GM18868 (cell line): ENCODE measurements at regions not wholly inside any gene's neighbourhood (a gene's known extent, or its start where the extent isn't known, plus 50 kb on each side); places are given as distances from the start of the nearest gene placed in this dataset.
"Not testable (repeated sequence)": the region's sequence is repeated elsewhere in the genome, so short reads cannot be mapped to it uniquely, and the experiment has no call there.

Experiments used
- ATAC-seq: cut with Tn5 transposase; IDR thresholded peaks from one replicate; pipeline ENCODE4 v1.9.1; 2021; ENCODE audit warnings: mild to moderate bottlenecking, moderate library complexity; ENCODE audit not compliant: unreplicated experiment

DNA sequence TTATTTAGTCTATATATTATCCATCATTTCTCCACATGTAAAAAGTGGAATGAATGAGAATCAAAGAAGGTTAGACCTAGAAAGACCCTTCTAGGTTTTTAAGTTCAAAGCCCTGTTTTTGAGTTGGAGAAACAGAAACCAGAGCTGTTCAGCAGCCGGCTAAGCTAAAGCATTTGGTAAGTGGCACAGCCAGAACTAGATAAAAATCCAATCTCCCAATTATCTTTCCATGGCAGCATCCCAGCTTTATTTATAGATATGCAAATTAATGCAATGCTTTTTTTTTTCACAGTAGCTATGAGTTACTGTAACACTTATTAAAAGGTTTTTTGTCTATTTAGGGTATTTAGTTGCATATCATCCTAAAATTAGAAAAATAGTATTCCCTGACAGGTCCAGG lies 85.1 kb downstream of the NIBAN1 start:
- no peak for ATAC-seq

DNA sequence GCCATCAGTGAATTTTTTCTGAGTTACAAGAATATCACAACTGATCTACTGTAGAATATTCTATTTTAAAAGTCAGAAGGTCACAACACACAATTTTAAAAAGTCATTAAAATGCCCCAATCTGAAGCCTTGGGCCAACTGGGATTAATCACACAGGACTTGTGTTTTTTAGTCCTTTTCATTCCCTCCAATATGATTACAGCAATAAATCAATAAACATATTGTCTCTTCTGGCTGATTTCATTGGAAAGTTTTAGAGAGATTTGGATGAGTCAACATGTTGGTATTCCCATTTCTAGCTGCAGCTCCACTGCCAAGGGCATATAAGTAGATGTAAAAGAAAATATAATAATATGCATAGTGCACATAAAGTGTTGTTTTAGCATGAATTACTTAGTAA lies 85.8 kb downstream of the NIBAN1 start:
- ATAC-seq, result no peak

DNA sequence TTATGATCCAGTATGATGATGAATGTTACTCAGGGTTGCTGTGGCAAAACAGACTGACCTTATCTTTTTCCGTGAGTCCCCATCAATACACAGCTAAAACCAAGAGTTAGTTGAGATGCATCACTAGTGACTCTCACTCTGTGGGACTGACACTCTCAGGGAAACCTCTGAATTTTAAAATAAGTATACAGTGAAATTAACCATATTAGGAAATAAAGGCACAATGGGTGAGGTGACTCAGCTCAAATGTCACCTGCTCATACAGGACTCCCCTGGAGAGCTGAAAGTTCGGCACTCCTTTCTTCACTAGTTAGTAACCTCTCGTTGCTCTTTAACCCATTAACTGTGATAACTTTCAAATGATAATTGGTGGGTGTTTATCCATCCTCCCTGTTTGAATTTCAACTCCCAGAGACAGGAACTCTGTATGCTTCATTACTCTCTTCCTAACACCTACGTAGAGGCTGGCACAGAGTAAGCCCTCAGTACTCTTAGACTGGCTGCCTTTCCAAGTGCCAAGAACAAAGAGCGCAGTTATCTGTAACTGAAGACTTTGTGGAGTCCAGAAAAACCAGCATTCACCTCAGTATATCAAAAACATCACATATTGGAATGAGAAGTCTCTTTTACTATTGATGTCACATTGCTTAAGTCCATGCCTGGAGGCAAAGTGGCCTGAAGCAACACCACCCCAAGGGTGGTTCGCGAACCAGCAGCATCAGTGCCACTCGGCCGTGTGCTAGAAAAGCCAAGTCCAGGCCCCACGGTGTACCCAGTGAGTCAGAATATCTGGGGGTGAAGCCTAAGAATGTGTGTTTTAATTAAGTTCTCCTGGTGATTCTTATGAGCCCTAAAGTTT lies 91.1 kb downstream of the NIBAN1 start:
- no peak for ATAC-seq

DNA sequence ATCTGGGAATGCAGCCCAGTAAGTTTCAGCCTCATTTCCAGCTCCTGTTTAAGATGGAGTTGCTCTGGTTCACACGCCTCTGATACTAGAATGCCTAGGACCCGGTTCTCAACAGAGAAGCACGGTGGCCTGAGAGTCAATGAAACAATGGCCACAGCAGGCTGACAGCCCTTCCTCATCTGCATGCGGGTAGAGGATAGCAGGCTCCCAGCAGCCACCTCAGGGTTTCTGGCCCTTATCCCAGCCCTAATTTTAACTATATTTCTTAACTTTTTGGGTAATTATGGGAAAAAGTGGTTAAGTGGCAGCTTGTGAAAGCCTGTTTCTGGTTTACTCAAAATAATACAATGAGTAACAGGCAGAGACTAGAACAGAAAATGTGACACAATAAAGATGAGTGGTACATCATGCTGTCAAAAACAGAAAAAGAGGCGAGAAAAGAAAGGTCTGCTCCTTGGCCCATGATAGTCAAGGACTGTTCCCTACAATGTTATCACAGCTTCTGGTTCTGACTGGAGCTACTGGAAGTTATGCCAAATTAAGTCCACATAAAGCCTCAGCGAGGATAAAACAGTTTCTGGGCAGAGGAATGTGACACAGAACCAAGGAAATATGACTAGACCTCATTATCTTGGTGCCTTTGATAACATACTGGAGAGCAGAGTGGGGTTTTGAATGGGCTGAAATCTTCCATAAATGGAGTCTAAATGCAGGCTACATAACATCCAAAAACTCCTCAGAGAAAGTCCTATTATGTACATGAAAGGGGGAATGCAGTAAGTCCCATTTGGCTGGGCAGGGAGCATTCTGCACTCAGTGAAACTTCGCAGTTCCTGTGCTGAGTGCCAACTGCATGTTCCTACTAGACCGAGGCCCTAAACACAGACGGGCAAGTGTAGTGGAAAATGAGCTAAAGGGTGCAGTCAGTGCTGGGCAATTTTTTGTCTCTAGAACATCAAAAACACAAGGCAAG lies 92.1 kb downstream of the NIBAN1 start:
- ATAC-seq, result peak; percentile 72

DNA sequence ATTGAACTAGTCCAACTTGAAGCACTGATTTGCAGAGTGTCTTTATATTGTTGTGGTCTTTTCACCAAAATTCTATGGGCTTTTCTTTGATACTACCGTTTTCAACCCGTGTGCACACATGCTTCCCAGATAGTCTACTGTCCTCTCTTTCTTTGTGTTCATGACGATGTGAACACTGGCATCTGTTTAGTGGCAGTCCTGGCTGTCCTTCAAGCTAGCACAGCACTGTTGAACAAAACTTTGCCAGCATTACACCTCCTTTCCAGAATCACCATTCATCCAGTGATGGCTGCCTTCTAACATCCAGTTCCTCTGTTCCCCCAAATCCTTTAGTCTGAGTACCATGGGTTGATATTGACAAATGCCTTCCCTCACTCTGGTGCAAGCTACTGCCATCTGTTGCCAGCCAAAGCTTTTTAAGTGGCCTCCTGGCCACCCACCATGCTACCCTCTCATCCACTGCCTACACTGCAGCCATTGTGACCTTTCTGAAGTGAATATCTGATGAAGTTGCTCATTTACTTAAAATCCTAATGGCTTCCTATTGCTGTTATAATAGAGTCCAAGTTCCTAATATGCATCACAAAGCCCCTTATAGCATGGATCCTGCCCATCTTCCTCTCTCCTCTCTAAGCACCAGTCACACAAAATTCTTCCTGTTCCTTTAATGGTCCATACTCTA lies 94.3 kb downstream of the NIBAN1 start:
- ATAC-seq, result no peak

DNA sequence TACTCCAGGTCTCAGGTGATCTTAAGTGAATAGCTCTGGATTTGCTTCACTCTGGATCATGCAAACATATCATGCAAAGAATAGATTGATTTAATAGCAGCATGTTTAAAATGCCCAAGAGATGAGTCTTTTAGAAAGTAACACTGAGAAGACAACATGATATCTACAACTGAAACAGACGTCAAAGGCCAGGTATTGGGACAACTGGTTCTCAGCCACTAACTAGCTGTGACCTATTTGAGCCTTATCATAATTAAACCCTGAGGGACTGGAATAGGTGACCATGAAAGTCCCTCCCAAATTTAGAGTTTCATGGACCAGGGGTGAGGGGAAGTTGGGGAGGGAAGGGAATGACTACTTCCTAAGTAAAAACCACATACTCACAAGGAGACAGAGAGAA lies 95.7 kb downstream of the NIBAN1 start:
- ATAC-seq, result no peak

DNA sequence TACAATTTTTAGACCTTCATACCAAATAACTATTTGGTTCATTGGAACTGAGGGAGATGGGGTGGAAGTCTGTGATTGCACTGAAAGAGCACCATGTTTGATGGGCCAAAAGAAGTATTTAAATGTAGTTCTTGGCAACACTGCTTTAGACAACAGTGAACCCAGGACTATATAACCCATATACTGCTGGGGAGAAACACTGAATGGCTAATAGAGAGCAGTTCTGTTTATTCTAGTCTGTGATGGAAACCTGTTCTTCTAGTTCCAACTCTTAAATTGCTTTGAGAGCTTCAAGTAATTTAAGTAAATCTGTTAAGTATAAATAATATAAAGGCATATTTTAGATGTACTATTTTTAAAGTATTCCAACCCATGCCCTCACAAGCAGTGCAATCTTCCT lies 96.3 kb downstream of the NIBAN1 start:
- no peak for ATAC-seq

DNA sequence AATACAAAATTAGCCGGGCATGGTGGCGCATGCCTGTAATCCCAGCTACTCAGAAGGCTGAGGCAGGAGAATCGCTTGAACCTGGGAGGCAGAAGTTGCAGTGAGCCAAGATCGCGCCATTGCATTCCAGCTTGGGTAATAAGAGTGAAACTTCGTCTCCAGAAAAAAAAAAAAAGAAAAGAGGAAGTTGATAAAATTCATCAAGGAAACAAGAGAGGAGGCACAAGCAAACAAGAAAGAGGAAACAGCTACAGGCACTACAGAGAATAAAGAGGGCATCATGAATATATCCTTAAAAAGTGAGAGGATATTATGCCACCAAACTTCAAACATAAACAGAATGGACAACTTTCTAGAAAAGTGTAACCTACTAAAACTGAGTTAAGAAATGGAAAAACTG lies 98.3 kb downstream of the NIBAN1 start:
- not testable (repeated sequence) for ATAC-seq

DNA sequence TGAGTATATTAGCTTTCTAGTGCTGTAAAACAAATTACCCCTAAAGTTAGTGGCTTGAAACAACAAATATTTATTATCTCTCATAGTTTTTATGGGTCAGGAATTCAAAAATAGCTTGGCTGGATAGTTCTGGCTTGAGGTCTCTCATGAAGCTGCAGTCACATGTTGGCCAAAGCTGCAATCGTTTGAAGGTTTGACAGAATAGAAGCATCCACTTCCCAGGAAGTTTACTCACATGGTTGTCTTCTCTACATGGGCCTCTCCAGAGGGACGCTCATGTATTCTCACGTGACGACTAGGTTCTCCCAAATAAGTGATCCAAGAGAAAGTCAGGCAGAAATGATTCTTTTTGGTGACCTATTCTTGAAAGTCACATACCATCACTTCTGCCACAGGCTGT lies 99.1 kb downstream of the NIBAN1 start:
- no peak for ATAC-seq

DNA sequence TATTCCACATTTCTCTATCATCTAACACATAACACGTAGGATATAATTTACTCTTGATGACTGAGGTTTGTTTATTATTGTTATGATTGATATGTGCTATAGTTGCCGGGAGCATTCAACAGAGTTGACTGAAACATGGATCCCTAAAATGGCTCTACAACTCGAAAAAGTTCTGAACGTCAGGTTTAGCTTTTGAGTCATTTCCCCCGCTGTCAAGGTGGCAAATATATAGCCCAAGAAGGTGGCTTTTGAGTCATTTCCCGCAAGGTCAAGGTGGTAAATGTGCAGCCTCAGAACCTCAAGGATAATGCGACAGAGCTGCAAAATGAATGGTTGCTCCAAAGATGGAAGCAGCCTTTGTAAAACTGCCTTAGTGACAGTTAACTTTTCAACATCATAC lies 104.0 kb downstream of the NIBAN1 start:
- ATAC-seq, result peak; percentile 23

DNA sequence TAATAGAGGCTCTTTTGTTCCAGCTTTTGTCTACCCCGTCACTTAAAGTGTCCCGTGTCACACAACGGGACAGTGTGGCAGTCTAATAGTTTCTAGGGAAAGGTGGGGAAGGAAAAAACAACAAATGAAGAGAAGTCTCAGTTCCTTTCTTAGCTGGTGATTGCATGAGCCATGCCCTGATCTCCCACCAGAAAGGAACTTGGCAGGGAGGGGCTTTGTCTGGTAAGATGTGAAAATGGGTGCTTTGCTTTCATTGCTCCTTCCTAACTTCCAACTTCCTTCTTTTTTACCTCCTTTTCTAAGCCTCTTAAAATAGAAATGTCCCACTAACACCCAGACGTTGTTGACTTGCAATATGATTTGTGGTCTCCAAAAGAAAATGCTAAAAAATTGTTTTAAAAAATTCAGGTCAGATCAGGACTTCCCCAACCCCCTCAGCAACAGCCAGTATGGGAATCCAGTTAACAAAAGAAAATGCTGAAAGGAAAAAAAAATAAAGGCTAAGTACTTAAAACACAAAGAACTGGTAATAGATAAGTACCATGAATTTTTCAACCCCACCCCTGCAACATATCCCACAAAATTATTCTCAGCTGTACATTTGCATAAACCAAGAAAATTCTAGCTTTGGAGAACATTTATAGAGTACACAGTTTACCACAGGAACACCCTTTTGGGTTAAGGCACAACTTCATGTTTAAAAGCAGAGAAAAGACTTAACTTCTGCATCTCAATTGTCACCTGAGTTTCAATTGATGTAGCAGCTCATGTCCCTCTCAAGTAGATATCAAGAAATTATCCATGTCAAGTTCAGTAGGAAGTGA lies 106.2 kb downstream of the NIBAN1 start:
- no peak for ATAC-seq

DNA sequence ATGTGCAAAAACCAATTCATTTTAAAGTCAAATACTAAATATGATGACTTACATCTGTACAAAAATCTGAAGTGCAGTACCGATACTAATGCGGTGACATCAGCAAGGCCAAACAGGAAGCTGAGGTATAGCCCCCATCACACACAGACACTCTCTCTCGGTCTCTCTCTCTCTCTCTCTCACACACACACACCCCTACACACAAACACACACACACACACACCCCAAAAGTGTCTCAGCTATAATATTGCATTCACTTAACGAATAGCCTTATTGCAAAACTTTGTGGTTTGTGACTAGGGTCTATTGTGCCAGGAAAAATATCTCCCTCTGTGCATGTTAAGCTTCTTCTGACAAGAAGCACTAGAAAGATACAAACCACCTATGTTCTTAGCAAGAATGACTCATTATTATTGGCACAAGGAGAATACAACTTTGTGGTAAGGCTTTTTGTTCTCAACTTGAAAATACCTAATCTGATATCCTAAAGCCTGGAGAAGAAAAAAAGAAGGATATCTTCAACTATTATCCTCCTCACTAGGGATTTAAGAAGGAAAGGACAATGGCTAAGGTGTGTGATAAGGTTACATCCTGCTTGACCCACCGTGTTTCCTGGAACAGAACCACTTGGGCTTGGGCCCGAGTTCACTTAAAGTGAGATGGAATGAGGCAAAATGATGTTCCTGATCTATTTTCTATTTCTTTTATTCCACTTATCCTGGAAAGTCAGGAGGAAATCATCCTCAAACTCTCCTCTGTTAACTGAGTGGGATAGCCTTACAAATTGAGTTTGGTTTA lies 107.1 kb downstream of the NIBAN1 start:
- peak; percentile 95 for ATAC-seq

DNA sequence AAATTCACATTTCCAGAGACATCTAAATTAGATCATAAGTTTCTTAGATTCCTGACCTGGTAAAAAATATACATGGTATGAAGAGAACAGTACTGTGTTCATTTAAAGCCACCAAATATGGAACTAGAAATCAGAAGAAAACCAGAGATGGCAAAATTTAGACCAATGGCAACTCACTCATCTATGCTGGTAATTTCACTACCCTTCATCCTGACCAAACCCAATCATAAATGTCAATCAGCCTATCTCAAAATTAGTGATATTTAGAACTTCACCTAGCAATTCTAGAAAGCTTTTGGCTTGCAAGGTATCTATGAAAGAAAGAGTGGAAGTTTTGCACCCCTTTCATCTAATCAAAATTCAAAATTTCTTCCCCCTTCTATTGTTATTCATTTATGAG lies 107.7 kb downstream of the NIBAN1 start:
- peak; percentile 9 for ATAC-seq

DNA sequence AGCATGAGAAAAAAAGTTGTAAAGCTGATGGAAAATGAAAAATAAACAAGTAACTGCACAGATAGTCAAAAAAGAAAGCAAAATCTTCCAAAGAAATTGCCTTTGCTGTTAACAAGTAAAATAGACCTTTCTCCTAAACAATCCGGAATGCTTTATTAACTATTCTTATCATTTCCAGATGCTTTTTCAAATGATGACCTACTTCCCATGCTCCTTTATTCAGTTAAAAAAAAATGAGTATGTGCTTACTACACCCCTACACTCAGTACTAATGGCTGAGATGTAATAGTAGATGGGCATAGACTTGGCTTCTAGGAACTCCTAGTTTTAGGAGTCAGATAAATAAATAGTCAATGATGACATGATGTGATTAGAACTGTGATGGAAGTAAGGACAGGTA lies 108.5 kb downstream of the NIBAN1 start:
- ATAC-seq, result no peak

DNA sequence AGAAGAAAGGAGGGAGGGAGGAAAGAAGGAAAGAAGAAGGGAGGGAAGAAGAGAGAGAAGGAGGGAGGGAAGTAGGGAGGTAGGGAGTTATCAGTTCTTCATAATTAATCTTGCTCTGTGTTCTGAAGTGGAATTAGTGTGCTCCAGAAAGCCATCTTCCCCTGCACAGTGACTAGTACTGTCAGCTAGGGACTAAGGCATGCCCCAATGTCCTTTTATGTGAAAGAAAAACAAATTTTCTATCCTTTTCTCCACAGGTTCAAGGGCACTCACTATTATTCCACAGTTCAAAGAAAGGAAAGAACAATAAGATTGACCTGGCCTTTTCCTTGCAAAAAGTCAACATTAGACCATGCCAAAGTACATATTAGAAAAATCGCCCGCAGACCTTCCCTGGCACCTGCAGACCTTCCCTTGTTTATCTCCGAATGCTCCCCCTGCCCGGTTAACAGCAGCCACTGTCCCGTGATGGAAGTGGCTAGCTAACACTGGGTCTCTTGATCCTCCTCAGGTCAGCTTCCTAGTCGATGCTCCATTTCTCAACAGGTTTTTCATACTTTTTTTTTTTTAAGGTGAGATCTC lies 107.2 kb upstream of the EDEM3 start:
- ATAC-seq, result no peak

DNA sequence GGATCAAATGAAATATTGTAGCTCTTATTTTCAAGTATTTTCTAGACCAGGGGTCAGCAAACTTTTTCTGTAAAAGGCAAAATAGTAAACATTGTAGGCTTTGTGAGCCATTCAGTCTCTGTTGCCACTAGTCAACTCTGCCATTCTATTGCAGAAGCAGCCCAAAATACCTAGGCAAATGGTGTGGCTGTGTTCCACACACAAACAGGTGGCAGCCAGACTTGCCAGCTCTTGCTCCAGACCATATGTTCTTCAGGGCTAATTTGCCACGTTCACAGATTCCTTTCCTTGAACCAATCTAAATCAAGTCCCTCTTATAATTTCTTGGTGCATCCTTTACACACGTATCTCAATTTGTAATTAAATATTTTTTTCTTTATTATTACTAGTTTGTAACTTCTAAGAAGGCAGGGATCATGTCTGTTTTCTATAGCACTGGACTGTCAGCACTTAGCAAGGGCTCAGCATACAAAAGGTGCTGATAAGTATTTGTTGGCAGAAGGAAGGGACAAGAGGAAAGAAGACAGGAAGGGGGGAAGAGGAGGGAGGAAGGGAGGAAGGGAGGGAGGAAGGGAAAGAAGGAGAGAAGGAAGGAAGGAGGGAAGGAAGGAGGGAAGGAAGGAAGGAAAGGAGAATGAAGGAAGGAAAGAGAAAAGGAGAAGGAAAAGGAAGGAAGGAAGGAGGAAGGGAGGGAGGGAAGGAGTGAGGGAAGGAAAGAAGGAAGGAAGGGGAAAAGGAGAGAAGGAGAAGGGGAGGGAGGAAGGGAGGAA lies 106.5 kb upstream of the EDEM3 start:
- ATAC-seq, result peak; percentile 38

DNA sequence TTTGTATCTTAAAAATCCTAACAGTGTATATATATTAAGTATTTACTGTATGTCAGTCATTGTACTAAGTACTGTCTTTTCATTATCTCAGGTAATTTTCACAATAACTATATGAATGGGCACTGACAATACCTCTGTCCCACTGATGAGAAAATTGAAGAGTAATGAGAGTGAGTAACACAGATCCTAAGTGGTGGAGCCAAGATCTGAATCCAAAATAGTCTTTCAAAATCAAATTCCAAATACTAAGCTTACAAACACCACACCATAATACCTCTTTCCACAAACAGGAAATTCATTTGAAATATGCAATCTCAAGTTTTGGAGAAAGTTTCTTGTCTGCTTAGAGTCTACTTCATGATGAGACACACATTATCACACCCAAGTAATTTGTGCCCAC lies 105.9 kb upstream of the EDEM3 start:
- ATAC-seq, result no peak

DNA sequence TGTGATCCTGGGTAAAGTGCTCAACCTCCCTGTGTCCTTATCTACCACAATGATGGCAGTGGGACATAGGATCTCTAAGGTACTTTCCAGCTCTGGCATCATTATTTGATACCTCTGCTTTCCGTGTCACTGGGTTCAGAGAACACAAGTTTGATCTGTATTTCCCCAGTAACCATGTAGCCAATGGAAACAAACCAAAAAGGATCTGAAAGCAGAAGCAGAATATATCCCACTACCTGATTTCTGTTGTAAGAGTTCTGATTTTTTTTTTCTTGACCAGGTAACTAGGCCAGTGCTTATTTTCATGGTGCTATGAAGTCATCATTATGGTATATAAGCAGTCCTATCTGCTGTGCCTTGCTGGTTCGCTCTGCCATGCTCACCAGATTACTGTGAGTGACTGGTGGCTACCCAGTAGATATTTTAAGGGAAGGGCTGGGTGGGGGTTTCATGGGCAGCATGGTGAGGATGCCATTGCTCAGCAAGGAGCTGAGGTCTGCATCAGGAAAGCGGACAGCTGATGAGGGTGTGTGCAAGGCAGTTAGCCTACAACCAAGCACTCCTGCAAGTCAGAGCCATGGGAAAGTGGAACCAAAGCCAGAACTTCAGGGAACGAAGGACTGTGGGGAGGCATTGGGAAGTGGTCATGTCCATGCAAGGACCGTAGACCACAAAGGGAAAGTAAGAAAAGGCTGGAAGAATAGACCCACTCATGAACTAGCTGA lies 104.9 kb upstream of the EDEM3 start:
- peak; percentile 89 for ATAC-seq
